NCI-H146 treated with DMSO at 0.1 percent for 48 hours (cell line): ENCODE measurements at regions not wholly inside any gene's neighbourhood (a gene's known extent, or its start where the extent isn't known, plus 50 kb on each side); places are given as distances from the start of the nearest gene placed in this dataset.

Source experiments
- DNase-seq: peaks from one replicate; lab custom pipeline; 2025; ENCODE audit not compliant: unreplicated experiment; lab: John Stamatoyannopoulos, UW

- DNase-seq, result peak; percentile 55
Measured at GRCh38 chr5:73295447-73295846, 122.5 kb downstream of the TMEM174 start.

GRCh38 chr5:73292816-73293459 lies 119.9 kb downstream of the TMEM174 start:
- no peak for DNase-seq

- no peak for DNase-seq
Measured at GRCh38 chr5:73291873-73292272, 118.9 kb downstream of the TMEM174 start.

GRCh38 chr5:73290242-73290641 lies 117.2 kb downstream of the TMEM174 start:
- DNase-seq, result no peak

GRCh38 chr5:73288803-73289720 lies 116.1 kb downstream of the TMEM174 start:
- DNase-seq, result no peak

GRCh38 chr5:73286896-73287295 lies 113.9 kb downstream of the TMEM174 start:
- DNase-seq, result no peak

GRCh38 chr5:73284985-73285384 lies 112.0 kb downstream of the TMEM174 start:
- DNase-seq, result no peak

GRCh38 chr5:73284220-73284795 lies 111.3 kb downstream of the TMEM174 start:
- no peak for DNase-seq

- DNase-seq, result peak; percentile 34
Measured at GRCh38 chr5:73282923-73283322, 109.9 kb downstream of the TMEM174 start.

- peak; percentile 29 for DNase-seq
Measured at GRCh38 chr5:73282383-73282782, 109.4 kb downstream of the TMEM174 start.

GRCh38 chr5:73280821-73281746 lies 108.1 kb downstream of the TMEM174 start:
- DNase-seq, result peak; percentile 94

GRCh38 chr5:73280386-73280785 lies 107.4 kb downstream of the TMEM174 start:
- DNase-seq, result no peak

- no peak for DNase-seq
Measured at GRCh38 chr5:73279805-73280204, 106.8 kb downstream of the TMEM174 start.

GRCh38 chr5:73278693-73279092 lies 105.7 kb downstream of the TMEM174 start:
- no peak for DNase-seq

GRCh38 chr5:73274881-73275663 lies 102.1 kb downstream of the TMEM174 start:
- no peak for DNase-seq

GRCh38 chr5:73274121-73274520 lies 101.1 kb downstream of the TMEM174 start:
- no peak for DNase-seq

- no peak for DNase-seq
Measured at GRCh38 chr5:73273379-73274050, 100.5 kb downstream of the TMEM174 start.

GRCh38 chr5:73272351-73272750 lies 99.4 kb downstream of the TMEM174 start:
- DNase-seq, result no peak

GRCh38 chr5:73268826-73269225 lies 95.8 kb downstream of the TMEM174 start:
- no peak for DNase-seq
